ENCODE measurements at regions not wholly inside any gene's neighbourhood (a gene's known extent, or its start where the extent isn't known, plus 50 kb on each side); places are given as distances from the start of the nearest gene placed in this dataset.

- no peaks in the 10 kb centered on the region for H3K4me1 ChIP-seq (ENCODE audit: insufficient read depth, insufficient read length)
- H3K4me3 ChIP-seq (ENCODE audit: insufficient read length, low read depth), result no peak overlapping the region
- 0 out of 2 replicates have a peak, but pooled peaks cover 7% of the 10 kb centered on the region for H3K9me3 ChIP-seq (ENCODE audit: insufficient read depth, low read length)
- DNase-seq (ENCODE audit: low read depth, low spot score), result no peak
- no peak overlapping the region for H3K9ac ChIP-seq (ENCODE audit: insufficient read length, low read depth)
- no peaks in the 10 kb centered on the region for H3K36me3 ChIP-seq (ENCODE audit: insufficient read depth, insufficient read length, low read length)
- TF ChIP-seq ZNF274 (IDR thresholded peaks at IDR 0.05; ENCODE audit: low read depth, low read length) (no peak), SUZ12 (IDR thresholded peaks at IDR 0.05; ENCODE audit: extremely low read depth, insufficient read depth, insufficient read length) (no peak), YY1 (IDR thresholded peaks at IDR 0.05; ENCODE audit: insufficient read depth, insufficient read length) (no peak)
- no peaks in the 10 kb centered on the region for H3K27me3 ChIP-seq (ENCODE audit: insufficient read depth, insufficient read length)
Observed at GRCh38 chr3:144317961-144318360, 346.3 kb downstream of the DIPK2A start.

- Histone ChIP-seq H3K9ac (ENCODE audit: insufficient read length, low read depth) (no peak overlapping the region), H3K4me1 (ENCODE audit: insufficient read depth, insufficient read length) (no peaks in the 10 kb centered on the region), H3K27me3 (ENCODE audit: insufficient read depth, insufficient read length) (no peaks in the 10 kb centered on the region), H3K9me3 (ENCODE audit: insufficient read depth, low read length) (0 out of 2 replicates have a peak, but pooled peaks cover 7% of the 10 kb centered on the region), H3K4me3 (ENCODE audit: insufficient read length, low read depth) (no peak overlapping the region), H3K36me3 (ENCODE audit: insufficient read depth, insufficient read length, low read length) (no peaks in the 10 kb centered on the region)
- TF ChIP-seq YY1 (IDR thresholded peaks at IDR 0.05; ENCODE audit: insufficient read depth, insufficient read length) (no peak), SUZ12 (IDR thresholded peaks at IDR 0.05; ENCODE audit: extremely low read depth, insufficient read depth, insufficient read length) (no peak)
- DNase-seq (ENCODE audit: low read depth, low spot score), result no peak
Observed at GRCh38 chr3:144324076-144324475, 352.5 kb downstream of the DIPK2A start.

DNA sequence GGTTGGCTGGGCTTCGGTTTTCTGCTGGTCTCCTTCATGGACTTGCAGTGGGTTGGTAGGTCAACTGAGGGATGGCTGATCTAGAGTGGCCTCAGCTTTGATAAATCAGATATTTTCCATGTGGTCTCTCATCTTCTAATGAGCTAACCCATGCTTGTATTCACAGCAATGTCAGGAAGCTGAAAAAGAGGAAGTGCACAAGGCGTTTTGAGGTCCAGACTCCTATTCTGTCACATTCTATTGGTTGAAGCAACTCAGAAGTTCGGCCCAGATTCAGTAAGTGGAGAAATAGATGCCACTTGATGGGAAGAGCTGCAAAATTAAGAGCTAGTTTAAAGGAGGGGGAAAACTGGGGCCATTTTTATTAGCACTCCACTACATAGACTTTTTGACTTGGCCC, 361.2 kb downstream of the DIPK2A start:
- Histone ChIP-seq H3K27me3 (ENCODE audit: insufficient read depth, insufficient read length) (no peaks in the 10 kb centered on the region), H3K9me3 (ENCODE audit: insufficient read depth, low read length) (no peaks in the 10 kb centered on the region), H3K9ac (ENCODE audit: insufficient read length, low read depth) (no peak overlapping the region), H3K36me3 (ENCODE audit: insufficient read depth, insufficient read length, low read length) (no peaks in the 10 kb centered on the region), H3K4me1 (ENCODE audit: insufficient read depth, insufficient read length) (no peaks in the 10 kb centered on the region), H3K4me3 (ENCODE audit: insufficient read length, low read depth) (no peak overlapping the region)
- TF ChIP-seq ZNF274 (IDR thresholded peaks at IDR 0.05; ENCODE audit: low read depth, low read length) (no peak), YY1 (IDR thresholded peaks at IDR 0.05; ENCODE audit: insufficient read depth, insufficient read length) (no peak), SUZ12 (IDR thresholded peaks at IDR 0.05; ENCODE audit: extremely low read depth, insufficient read depth, insufficient read length) (no peak)
- DNase-seq (ENCODE audit: low read depth, low spot score), result no peak

GRCh38 chr3:144341471-144341870, 369.8 kb downstream of the DIPK2A start:
- TF ChIP-seq ZNF274 (IDR thresholded peaks at IDR 0.05; ENCODE audit: low read depth, low read length) (no peak), SUZ12 (IDR thresholded peaks at IDR 0.05; ENCODE audit: extremely low read depth, insufficient read depth, insufficient read length) (no peak), YY1 (IDR thresholded peaks at IDR 0.05; ENCODE audit: insufficient read depth, insufficient read length) (no peak)
- DNase-seq (ENCODE audit: low read depth, low spot score), result no peak
- Histone ChIP-seq H3K4me1 (ENCODE audit: insufficient read depth, insufficient read length) (no peaks in the 10 kb centered on the region), H3K36me3 (ENCODE audit: insufficient read depth, insufficient read length, low read length) (no peaks in the 10 kb centered on the region), H3K27me3 (ENCODE audit: insufficient read depth, insufficient read length) (no peaks in the 10 kb centered on the region), H3K4me3 (ENCODE audit: insufficient read length, low read depth) (no peak overlapping the region), H3K9me3 (ENCODE audit: insufficient read depth, low read length) (no peaks in the 10 kb centered on the region), H3K9ac (ENCODE audit: insufficient read length, low read depth) (no peak overlapping the region)

DNA sequence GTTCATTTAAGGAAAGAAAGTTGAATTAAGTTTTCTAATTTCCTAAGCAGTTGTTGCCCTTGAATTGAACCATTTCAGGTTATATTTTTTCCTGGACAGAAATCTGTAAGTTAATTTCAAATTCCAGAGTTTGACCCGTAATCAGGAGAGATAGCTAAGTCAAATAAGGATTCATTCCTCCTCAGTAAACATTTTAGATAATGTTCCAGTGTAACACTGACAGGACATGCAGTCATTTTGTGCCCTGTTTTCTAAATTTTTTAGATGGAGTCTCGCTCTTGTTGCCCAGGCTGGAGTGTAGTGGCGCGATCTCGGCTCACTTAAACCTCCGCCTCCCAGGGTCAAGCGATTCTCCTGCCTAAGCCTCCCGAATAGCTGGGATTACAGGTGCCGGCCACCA, 371.7 kb downstream of the DIPK2A start:
- no peak for TF ChIP-seq YY1 (IDR thresholded peaks at IDR 0.05; ENCODE audit: insufficient read depth, insufficient read length)
- no peak for TF ChIP-seq ZNF274 (IDR thresholded peaks at IDR 0.05; ENCODE audit: low read depth, low read length)
- TF ChIP-seq SUZ12 (IDR thresholded peaks at IDR 0.05; ENCODE audit: extremely low read depth, insufficient read depth, insufficient read length), result no peak
- Histone ChIP-seq H3K9ac (ENCODE audit: insufficient read length, low read depth) (no peak overlapping the region), H3K9me3 (ENCODE audit: insufficient read depth, low read length) (no peaks in the 10 kb centered on the region), H3K4me1 (ENCODE audit: insufficient read depth, insufficient read length) (no peaks in the 10 kb centered on the region), H3K4me3 (ENCODE audit: insufficient read length, low read depth) (no peak overlapping the region), H3K36me3 (ENCODE audit: insufficient read depth, insufficient read length, low read length) (no peaks in the 10 kb centered on the region), H3K27me3 (ENCODE audit: insufficient read depth, insufficient read length) (no peaks in the 10 kb centered on the region)
- no peak for DNase-seq (ENCODE audit: low read depth, low spot score)

DNA sequence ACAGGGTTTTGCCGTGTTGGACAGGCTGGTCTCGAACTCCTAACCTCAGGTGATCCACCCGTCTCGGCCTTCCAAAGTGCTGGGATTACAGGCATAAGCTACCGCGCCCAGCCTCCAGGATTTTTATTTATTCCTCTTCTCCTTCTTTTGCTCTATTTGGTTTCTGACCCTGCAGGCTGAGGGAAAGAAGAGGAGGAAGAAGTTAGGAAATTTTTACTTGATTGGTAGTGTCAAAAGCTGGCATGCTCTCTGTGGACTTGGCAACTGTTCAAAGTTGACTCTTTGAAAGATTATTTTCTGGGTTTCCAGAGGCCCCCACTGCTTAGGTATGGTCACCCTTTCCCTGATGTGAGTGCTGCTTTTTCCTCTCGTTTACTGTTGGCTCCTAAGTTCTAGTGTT, 372.2 kb downstream of the DIPK2A start:
- no peaks in the 10 kb centered on the region for H3K27me3 ChIP-seq (ENCODE audit: insufficient read depth, insufficient read length)
- no peak overlapping the region for H3K4me3 ChIP-seq (ENCODE audit: insufficient read length, low read depth)
- H3K9ac ChIP-seq (ENCODE audit: insufficient read length, low read depth), result no peak overlapping the region
- H3K9me3 ChIP-seq (ENCODE audit: insufficient read depth, low read length), result no peaks in the 10 kb centered on the region
- no peak for DNase-seq (ENCODE audit: low read depth, low spot score)
- no peaks in the 10 kb centered on the region for H3K36me3 ChIP-seq (ENCODE audit: insufficient read depth, insufficient read length, low read length)
- TF ChIP-seq ZNF274 (IDR thresholded peaks at IDR 0.05; ENCODE audit: low read depth, low read length) (no peak), SUZ12 (IDR thresholded peaks at IDR 0.05; ENCODE audit: extremely low read depth, insufficient read depth, insufficient read length) (no peak), YY1 (IDR thresholded peaks at IDR 0.05; ENCODE audit: insufficient read depth, insufficient read length) (no peak)
- no peaks in the 10 kb centered on the region for H3K4me1 ChIP-seq (ENCODE audit: insufficient read depth, insufficient read length)

GRCh38 chr3:144344925-144345548, 373.4 kb downstream of the DIPK2A start:
- no peaks in the 10 kb centered on the region for H3K36me3 ChIP-seq (ENCODE audit: insufficient read depth, insufficient read length, low read length)
- H3K9me3 ChIP-seq (ENCODE audit: insufficient read depth, low read length), result no peaks in the 10 kb centered on the region
- no peaks in the 10 kb centered on the region for H3K27me3 ChIP-seq (ENCODE audit: insufficient read depth, insufficient read length)
- H3K9ac ChIP-seq (ENCODE audit: insufficient read length, low read depth), result no peak overlapping the region
- TF ChIP-seq YY1 (IDR thresholded peaks at IDR 0.05; ENCODE audit: insufficient read depth, insufficient read length) (no peak), ZNF274 (IDR thresholded peaks at IDR 0.05; ENCODE audit: low read depth, low read length) (no peak), SUZ12 (IDR thresholded peaks at IDR 0.05; ENCODE audit: extremely low read depth, insufficient read depth, insufficient read length) (no peak)
- no peak for DNase-seq (ENCODE audit: low read depth, low spot score)
- H3K4me3 ChIP-seq (ENCODE audit: insufficient read length, low read depth), result no peak overlapping the region
- H3K4me1 ChIP-seq (ENCODE audit: insufficient read depth, insufficient read length), result no peaks in the 10 kb centered on the region

Measured in NT2/D1 (cell line).